NCI-H526 treated with DMSO at 0.1 percent for 48 hours (cell line): ENCODE measurements at regions not wholly inside any gene's neighbourhood (a gene's known extent, or its start where the extent isn't known, plus 50 kb on each side); places are given as distances from the start of the nearest gene placed in this dataset.
"Not testable (repeated sequence)": the region's sequence is repeated elsewhere in the genome, so short reads cannot be mapped to it uniquely, and the experiment has no call there.

Source experiments
- DNase-seq: peaks from one replicate; lab custom pipeline; 2025; lab: John Stamatoyannopoulos, UW

GRCh38 chr4:24368801-24369200, 215.6 kb downstream of the DHX15 start:
- no peak for DNase-seq

- no peak for DNase-seq
Measured at GRCh38 chr4:24364852-24365251, 219.5 kb downstream of the DHX15 start.

GRCh38 chr4:24364249-24364648, 220.1 kb downstream of the DHX15 start:
- DNase-seq = no peak

GRCh38 chr4:24363751-24364150, 220.6 kb downstream of the DHX15 start:
- DNase-seq = no peak

GRCh38 chr4:24352112-24352511, 232.2 kb downstream of the DHX15 start:
- DNase-seq = no peak

GRCh38 chr4:24349168-24349996, 235.0 kb downstream of the DHX15 start:
- not testable (repeated sequence) for DNase-seq

- no peak for DNase-seq
Measured at GRCh38 chr4:24339260-24339659, 245.1 kb downstream of the DHX15 start.

GRCh38 chr4:24337451-24338190, 246.7 kb downstream of the DHX15 start:
- no peak for DNase-seq

- DNase-seq = no peak
Measured at GRCh38 chr4:24335616-24336015, 248.7 kb downstream of the DHX15 start.

GRCh38 chr4:24334906-24335305, 249.4 kb downstream of the DHX15 start:
- no peak for DNase-seq

- DNase-seq = no peak
Measured at GRCh38 chr4:24330573-24330972, 253.8 kb downstream of the DHX15 start.

- no peak for DNase-seq
Measured at GRCh38 chr4:24330172-24330571, 254.2 kb downstream of the DHX15 start.

GRCh38 chr4:24328711-24329110, 255.6 kb downstream of the DHX15 start:
- no peak for DNase-seq

GRCh38 chr4:24328310-24328709, 256.0 kb downstream of the DHX15 start:
- no peak for DNase-seq

GRCh38 chr4:24322995-24323394, 261.4 kb downstream of the DHX15 start:
- DNase-seq = no peak

GRCh38 chr4:24322511-24322910, 261.8 kb downstream of the DHX15 start:
- no peak for DNase-seq

GRCh38 chr4:24321616-24322015, 262.7 kb downstream of the DHX15 start:
- no peak for DNase-seq

- no peak for DNase-seq
Measured at GRCh38 chr4:24321131-24321530, 263.2 kb downstream of the DHX15 start.

- no peak for DNase-seq
Measured at GRCh38 chr4:24319387-24319786, 265.0 kb downstream of the DHX15 start.

GRCh38 chr4:24315056-24315455, 269.3 kb downstream of the DHX15 start:
- no peak for DNase-seq

GRCh38 chr4:24312261-24312913, 272.0 kb downstream of the DHX15 start:
- DNase-seq = no peak

- DNase-seq = no peak
Measured at GRCh38 chr4:24303926-24304325, 280.4 kb downstream of the DHX15 start.

- no peak for DNase-seq
Measured at GRCh38 chr4:24298911-24299310, 285.4 kb downstream of the DHX15 start.
